Activated CD4-positive, alpha-beta T cell treated with anti-CD3 and anti-CD28 coated beads for 4 hours (primary cell): ENCODE measurements at regions not wholly inside any gene's neighbourhood (a gene's known extent, or its start where the extent isn't known, plus 50 kb on each side); places are given as distances from the start of the nearest gene placed in this dataset.
"Not testable (repeated sequence)": the region's sequence is repeated elsewhere in the genome, so short reads cannot be mapped to it uniquely, and the experiment has no call there.

Experiments
- DNase-seq, 2 donors: peaks; one replicate each; pipeline ENCODE4 v3.0.0-alpha.2; 2020

GRCh38 chr20:50330504-50331313 lies 140.1 kb downstream of the CEBPB start:
- no peak for DNase-seq

- no peak for DNase-seq
Observed at GRCh38 chr20:50331469-50332363, 141.1 kb downstream of the CEBPB start.

DNA sequence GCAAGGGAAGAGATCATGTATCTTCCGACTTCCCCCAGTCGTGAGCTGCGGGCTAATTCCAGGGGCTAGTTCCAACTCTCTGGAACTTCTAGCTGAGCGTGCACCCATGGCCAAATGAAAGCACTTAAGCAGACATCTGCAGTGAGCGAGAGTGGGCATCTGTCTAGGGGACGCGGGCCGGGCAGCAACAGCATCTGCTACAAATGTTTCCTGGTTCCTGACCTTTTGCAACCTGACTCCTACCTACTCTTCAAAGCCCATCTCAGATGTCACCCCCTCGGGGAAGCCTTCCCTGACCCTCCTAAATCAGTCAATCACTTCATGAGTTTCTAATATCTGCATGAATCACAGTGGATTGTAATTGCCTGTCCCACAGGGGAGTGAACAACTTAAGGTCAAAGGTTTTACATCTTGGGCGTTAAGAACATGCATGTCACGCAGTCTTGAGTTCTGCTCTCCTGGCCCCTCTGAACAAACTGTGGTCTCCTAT lies 141.9 kb downstream of the CEBPB start:
- DNase-seq: no peak

DNA sequence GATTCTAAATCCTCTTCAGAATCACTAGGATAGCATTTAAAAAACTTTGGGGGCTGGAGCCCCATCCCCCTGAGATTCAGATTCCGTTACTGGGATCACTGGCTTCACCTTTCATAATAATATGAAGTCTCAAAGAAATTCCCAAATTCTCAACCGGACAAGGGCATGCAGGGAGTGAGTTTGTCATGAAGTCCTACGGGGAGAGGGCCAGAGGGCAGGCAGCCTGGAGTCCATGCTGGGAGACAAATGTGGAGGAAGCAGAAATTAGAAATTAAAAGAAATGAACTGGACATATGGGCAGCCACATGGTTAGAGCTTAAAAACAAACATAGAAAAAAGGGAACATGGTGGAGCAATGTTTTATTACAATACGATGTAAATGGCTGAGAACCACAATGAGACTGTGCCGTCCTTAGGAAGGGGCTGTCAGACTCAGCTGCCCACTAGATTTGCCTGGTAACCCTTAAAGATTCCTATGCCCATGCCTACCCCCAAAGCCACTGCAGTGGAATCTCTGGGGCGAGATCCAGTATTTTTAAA lies 142.6 kb downstream of the CEBPB start:
- DNase-seq: no peak

DNA sequence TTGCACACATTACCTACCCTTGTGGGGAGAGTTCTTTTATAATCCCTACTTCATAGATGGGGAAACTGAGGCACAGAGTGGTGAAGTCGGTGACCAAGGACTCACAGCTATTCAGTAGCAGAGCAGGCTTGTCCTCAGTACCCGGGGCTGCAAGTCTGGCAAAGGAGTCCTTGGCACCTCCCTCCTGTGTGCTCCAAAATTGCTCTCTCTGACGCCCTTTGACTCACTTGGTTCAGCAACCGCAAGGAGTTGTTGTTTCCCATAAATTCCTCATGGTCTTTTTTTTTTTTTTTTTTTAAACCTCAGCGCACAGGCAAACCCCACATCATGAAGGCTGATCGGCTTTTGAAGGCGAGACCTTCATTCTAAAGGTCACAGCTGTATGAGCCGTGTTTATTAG lies 143.2 kb downstream of the CEBPB start:
- no peak for DNase-seq

- not testable (repeated sequence) for DNase-seq
Observed at GRCh38 chr20:50334512-50334911, 143.9 kb downstream of the CEBPB start.

GRCh38 chr20:50335105-50335504 lies 144.5 kb downstream of the CEBPB start:
- DNase-seq: no peak

GRCh38 chr20:50335866-50336265 lies 145.2 kb downstream of the CEBPB start:
- no peak for DNase-seq

DNA sequence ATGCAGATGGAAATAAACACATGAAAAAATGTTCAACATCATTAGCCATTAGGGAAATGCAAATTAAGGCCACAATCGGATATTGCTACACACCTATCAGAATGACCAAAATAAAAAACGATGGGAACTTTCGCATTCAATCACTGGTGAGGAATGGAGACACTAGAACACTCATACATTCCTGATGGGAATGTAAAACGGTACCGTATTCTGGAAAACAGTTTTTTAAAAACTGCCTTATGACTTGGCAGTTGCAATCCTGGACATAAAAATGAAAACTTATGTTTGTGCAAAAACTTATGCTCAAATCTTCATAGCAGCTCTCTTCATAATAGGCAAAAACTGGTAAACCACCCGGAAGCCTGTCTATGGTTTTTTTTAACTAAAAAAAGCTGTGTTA lies 146.0 kb downstream of the CEBPB start:
- no peak for DNase-seq

GRCh38 chr20:50337521-50338466 lies 147.2 kb downstream of the CEBPB start:
- DNase-seq: no peak

GRCh38 chr20:50338479-50339391 lies 148.1 kb downstream of the CEBPB start:
- DNase-seq: peak in 1 of 2 donors; percentile 25

DNA sequence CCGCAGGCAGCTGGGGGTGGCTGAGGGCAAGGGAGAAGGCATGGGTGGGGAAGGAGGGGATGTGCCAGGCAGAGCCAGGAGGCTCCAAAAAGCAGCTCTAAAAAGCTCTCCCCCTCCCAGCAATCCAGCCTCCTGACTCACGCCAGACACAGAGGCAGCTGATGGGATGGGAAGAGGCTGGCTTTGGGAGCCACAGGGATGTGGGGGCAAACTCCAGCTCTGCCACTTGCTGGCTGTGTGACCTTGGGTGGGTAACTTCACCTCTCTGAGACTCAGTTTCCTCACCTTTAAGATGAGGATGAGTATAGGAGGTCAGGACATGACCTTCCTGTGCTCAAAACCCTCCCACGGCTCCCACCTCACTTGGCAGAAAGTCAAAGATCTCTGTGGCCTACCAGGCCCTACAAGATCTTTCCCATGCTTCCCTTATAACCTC lies 148.9 kb downstream of the CEBPB start:
- DNase-seq: no peak

DNA sequence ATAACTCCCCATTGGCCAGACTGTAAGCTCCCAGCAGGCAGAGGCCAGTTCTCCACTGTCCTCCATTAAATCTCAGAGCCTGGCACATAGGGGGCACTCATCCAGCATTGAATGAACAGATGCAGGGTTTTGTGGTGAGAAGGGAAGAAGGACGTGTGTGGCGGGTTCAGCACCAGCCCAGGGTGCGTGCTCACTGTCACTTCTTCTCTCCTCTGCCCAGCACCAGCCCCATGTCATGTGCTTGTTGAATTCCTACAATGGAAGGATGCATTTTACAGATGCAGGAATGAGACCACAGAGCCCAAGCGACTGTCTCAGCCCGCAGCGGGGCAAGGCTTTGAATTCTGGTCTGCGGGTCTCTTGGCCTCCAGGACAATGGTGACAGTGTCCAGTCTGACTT lies 149.9 kb downstream of the CEBPB start:
- DNase-seq: no peak

DNA sequence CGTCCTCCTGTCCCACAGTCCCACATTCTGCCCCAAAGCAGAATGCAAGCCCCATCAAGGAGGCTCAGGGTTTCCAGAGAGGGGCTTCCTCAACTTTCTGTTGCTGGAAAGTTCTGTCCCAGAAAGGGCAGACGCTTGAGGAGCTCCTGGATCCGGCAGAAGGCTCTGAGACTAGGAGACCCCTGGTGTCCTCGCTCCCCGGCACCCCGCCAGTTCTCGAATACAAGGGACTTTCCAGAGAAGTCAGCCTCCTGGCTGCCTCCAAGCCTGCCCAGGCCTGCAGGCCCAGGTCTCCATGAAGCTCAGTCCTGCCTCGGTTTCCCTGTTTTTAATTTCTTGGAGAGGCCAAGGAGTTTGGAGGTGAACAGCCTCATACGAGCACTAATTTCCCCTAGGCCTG lies 150.4 kb downstream of the CEBPB start:
- no peak for DNase-seq

GRCh38 chr20:50341880-50342637 lies 151.4 kb downstream of the CEBPB start:
- DNase-seq: no peak

DNA sequence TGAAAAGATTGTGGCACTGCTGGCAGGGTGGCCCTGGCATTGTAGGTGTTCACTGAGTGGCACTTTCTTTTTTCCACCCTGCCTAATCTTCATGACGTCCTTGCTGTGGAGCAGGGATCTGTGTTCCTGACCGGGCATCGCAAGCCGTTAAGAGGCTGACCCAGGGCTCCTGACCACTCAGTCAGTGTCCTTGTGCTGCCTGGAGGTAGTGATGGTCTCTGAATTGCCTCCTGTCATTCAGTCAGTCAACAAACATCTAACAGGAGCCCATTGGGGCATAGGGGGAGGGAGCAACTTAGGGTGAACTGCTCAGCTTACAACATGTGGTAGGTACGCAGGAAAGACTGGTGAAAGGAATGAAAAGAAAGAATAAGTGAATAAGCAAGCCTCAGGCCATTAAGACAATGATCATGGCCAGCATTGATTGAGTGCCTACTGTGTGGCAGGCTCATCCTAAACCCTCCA lies 152.0 kb downstream of the CEBPB start:
- no peak for DNase-seq

DNA sequence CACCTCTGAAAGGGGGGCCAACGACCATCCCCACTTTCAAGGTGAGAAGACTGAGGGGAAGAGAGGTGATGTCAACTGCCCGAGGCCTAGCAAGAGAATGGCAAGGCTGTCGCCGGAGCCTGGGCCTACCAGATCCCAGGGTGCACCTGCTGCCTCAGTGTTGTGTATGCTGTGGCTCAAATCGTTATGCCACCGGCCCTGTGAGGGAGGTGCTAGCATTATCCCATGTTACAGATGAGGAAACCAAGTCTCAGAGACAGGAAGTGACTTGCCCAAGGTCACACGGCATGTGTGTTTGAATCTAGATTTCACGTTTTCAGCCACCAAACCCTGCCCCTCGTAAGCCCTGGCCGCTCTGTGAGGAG lies 152.5 kb downstream of the CEBPB start:
- no peak for DNase-seq

- DNase-seq: no peak
Observed at GRCh38 chr20:50343490-50344179, 153.0 kb downstream of the CEBPB start.

- DNase-seq: no peak
Observed at GRCh38 chr20:50344232-50345071, 153.8 kb downstream of the CEBPB start.
